ENCODE measurements at regions not wholly inside any gene's neighbourhood (a gene's known extent, or its start where the extent isn't known, plus 50 kb on each side); places are given as distances from the start of the nearest gene placed in this dataset.

DNA sequence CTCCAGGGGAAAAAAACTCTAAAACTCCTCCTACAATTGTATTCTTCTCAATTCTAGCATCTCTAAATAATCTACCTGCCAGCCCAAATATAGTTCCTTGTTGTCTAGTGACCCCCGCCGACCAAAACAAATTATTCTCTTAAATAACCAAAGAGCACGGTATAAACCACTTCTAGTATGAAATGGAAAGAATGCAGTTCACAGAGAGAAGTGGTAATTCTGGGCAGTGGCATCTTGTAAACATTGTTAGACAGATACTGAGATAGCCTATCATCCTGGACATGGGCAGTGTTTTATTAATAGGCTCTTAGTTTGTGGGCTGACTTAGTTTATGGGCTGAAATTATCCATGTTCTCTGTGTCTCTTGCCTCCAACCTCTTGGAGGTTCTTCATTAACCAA is 1412.6 kb upstream of the CDH9 start:
- no peak for TF ChIP-seq EZH2 (IDR thresholded peaks at IDR 0.05)
- TF ChIP-seq, protein P1, sequence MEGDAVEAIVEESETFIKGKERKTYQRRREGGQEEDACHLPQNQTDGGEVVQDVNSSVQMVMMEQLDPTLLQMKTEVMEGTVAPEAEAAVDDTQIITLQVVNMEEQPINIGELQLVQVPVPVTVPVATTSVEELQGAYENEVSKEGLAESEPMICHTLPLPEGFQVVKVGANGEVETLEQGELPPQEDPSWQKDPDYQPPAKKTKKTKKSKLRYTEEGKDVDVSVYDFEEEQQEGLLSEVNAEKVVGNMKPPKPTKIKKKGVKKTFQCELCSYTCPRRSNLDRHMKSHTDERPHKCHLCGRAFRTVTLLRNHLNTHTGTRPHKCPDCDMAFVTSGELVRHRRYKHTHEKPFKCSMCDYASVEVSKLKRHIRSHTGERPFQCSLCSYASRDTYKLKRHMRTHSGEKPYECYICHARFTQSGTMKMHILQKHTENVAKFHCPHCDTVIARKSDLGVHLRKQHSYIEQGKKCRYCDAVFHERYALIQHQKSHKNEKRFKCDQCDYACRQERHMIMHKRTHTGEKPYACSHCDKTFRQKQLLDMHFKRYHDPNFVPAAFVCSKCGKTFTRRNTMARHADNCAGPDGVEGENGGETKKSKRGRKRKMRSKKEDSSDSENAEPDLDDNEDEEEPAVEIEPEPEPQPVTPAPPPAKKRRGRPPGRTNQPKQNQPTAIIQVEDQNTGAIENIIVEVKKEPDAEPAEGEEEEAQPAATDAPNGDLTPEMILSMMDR (IDR thresholded peaks at IDR 0.05): no peak
